ENCODE measurements at regions not wholly inside any gene's neighbourhood (a gene's known extent, or its start where the extent isn't known, plus 50 kb on each side); places are given as distances from the start of the nearest gene placed in this dataset.

DNA sequence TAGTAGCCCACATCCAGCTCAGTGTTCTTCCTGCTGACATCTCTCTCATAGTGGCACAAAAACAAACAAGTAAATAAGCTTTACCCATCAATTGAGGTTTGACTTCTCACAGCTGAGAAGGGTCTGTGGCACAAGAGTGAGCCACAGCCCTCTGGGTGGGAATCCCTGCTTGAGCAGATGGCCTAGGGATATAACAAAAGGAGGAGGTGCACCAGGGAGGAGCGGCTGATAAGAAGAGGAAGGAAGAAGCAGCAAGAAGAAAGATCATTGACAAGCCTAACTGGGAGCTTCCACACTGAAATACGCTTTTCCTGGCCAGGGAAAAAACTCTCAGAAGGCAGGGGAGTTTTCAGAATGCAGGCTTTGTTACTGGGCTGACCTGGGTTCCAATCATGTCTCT, 279.8 kb downstream of the UACA start:
- TF ChIP-seq KDM4A (IDR thresholded peaks at IDR 0.05; ENCODE audit: low read depth, low read length, severe bottlenecking), result no peak
- TF ChIP-seq CTCF (IDR thresholded peaks at IDR 0.05; ENCODE audit: control extremely low read depth in 1 of 3, insufficient read depth in 1 of 3, low read depth in 1 of 3, low read length in 3 of 3), result no peak
- TF ChIP-seq MAFK (IDR thresholded peaks at IDR 0.05; ENCODE audit: low read depth, low read length), result no peak
- no peak for TF ChIP-seq SP1 (IDR thresholded peaks at IDR 0.05; ENCODE audit: low read depth, low read length)
- no peak for TF ChIP-seq RFX5 (IDR thresholded peaks at IDR 0.05; ENCODE audit: borderline replicate concordance, low read depth, low read length)
- no peak for TF ChIP-seq EP300 (IDR thresholded peaks at IDR 0.05; ENCODE audit: borderline replicate concordance in 1 of 2, low read depth in 2 of 2, low read length in 2 of 2)
- TF ChIP-seq POLR2A (IDR thresholded peaks at IDR 0.05; ENCODE audit: control extremely low read depth in 1 of 2, low read depth in 2 of 2, low read length in 2 of 2), result no peak
- TF ChIP-seq, protein P1, sequence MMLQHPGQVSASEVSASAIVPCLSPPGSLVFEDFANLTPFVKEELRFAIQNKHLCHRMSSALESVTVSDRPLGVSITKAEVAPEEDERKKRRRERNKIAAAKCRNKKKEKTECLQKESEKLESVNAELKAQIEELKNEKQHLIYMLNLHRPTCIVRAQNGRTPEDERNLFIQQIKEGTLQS (IDR thresholded peaks at IDR 0.05; ENCODE audit: insufficient read depth, low read depth, low read length), result no peak

Measured in H1 (cell line).